ENCODE measurements at regions not wholly inside any gene's neighbourhood (a gene's known extent, or its start where the extent isn't known, plus 50 kb on each side); places are given as distances from the start of the nearest gene placed in this dataset.

DNA sequence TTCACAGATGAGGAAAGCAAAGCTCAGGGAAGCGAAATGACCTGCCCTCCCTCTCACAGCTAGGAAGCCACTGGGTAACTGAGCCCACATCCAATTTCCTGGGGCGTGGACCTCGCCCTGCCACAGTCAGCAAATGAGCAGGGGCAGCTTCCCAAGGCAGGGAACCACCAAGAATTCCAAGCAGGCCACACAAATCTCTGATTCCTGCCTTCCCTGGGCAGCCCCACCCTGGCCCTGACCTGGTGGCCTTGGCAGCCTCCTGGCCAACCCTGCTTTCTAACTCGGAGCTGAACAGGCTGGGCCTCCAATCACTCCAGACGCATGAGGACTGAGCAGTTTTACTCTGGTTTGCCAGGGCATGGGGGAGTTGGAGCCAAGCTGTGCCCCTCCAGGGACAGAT lies 203.7 kb upstream of the TLE3 start:
- H3K9ac ChIP-seq (ENCODE audit: low read length) = no peak overlapping the region
- POLR2A ChIA-PET = no interaction called here
- no peaks in the 10 kb centered on the region for H3K4me1 ChIP-seq (ENCODE audit: control insufficient read depth in 1 of 2, insufficient read depth in 2 of 2, low read length in 2 of 2)
- no peaks in the 10 kb centered on the region for H3K9me2 ChIP-seq (ENCODE audit: insufficient read depth)
- H2AFZ ChIP-seq (ENCODE audit: low read depth, low read length, poor library complexity, severe bottlenecking) = no peak overlapping the region
- no peaks in the 10 kb centered on the region for H3K36me3 ChIP-seq (ENCODE audit: control insufficient read depth in 1 of 2, insufficient read depth in 2 of 2, low read length in 2 of 2)
- ATAC-seq (no peak), DNase-seq (ENCODE audit: low read depth, low spot score) (no peak)
- H3K79me2 ChIP-seq (ENCODE audit: insufficient read depth, low read length) = no peaks in the 10 kb centered on the region
- no peaks in the 10 kb centered on the region for H4K20me1 ChIP-seq (ENCODE audit: insufficient read depth)
- no peak overlapping the region for H3K27ac ChIP-seq (ENCODE audit: low read depth, low read length)
- TF ChIP-seq, protein P1, sequence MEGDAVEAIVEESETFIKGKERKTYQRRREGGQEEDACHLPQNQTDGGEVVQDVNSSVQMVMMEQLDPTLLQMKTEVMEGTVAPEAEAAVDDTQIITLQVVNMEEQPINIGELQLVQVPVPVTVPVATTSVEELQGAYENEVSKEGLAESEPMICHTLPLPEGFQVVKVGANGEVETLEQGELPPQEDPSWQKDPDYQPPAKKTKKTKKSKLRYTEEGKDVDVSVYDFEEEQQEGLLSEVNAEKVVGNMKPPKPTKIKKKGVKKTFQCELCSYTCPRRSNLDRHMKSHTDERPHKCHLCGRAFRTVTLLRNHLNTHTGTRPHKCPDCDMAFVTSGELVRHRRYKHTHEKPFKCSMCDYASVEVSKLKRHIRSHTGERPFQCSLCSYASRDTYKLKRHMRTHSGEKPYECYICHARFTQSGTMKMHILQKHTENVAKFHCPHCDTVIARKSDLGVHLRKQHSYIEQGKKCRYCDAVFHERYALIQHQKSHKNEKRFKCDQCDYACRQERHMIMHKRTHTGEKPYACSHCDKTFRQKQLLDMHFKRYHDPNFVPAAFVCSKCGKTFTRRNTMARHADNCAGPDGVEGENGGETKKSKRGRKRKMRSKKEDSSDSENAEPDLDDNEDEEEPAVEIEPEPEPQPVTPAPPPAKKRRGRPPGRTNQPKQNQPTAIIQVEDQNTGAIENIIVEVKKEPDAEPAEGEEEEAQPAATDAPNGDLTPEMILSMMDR (IDR thresholded peaks at IDR 0.05 in 2 of 3, conservative IDR thresholded peaks at IDR 0.05 in 1 of 3; ENCODE audit: borderline replicate concordance in 1 of 3, insufficient read depth in 1 of 3, low read depth in 2 of 3, low read length in 2 of 3) = no peak
- TF ChIP-seq TCF7L2 (IDR thresholded peaks at IDR 0.05; ENCODE audit: borderline replicate concordance, extremely low read depth, insufficient read depth, insufficient read length) (no peak), EZH2phosphoT487 (IDR thresholded peaks at IDR 0.05; ENCODE audit: borderline replicate concordance) (no peak), FOSL1 (IDR thresholded peaks at IDR 0.05; ENCODE audit: low read depth) (no peak), POLR2AphosphoS5 (IDR thresholded peaks at IDR 0.05; ENCODE audit: low read depth, low read length) (no peak), ELF1 (IDR thresholded peaks at IDR 0.05; ENCODE audit: borderline replicate concordance, low read depth) (no peak), CBX3 (IDR thresholded peaks at IDR 0.05; ENCODE audit: low read depth) (no peak), SIN3A (IDR thresholded peaks at IDR 0.05; ENCODE audit: low read depth) (no peak)
- TF ChIP-seq, protein P2, sequence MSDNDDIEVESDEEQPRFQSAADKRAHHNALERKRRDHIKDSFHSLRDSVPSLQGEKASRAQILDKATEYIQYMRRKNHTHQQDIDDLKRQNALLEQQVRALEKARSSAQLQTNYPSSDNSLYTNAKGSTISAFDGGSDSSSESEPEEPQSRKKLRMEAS (IDR thresholded peaks at IDR 0.05) = no peak
- no peak overlapping the region for H3K4me2 ChIP-seq (ENCODE audit: low read length)
- no peaks in the 10 kb centered on the region for H3K27me3 ChIP-seq (ENCODE audit: insufficient read depth, low read length)
- no peaks in the 10 kb centered on the region for H3K9me3 ChIP-seq (ENCODE audit: control insufficient read depth in 1 of 2, insufficient read depth in 1 of 2, low read depth in 1 of 2, low read length in 2 of 2)
- CTCF ChIA-PET = no interaction called here
- intact Hi-C loops (cut with micrococcal nuclease) = no loop called here
- no peak overlapping the region for H3K4me3 ChIP-seq (replicated peaks in 1 of 2; ENCODE audit: low read depth in 1 of 2, low read length in 2 of 2)
- RAD21 ChIA-PET (ENCODE audit: low non-redundant PET in 1 of 2, low total read pairs in 2 of 2, uncharacterized antibody in 2 of 2, unreplicated experiment in 2 of 2) = no interaction called here
- BruUV-seq (replicated peaks) = no TSS peak
